Stomach smooth muscle (tissue), 2 donors: ENCODE measurements at regions not wholly inside any gene's neighbourhood (a gene's known extent, or its start where the extent isn't known, plus 50 kb on each side); places are given as distances from the start of the nearest gene placed in this dataset.
"Not testable (repeated sequence)": the region's sequence is repeated elsewhere in the genome, so short reads cannot be mapped to it uniquely, and the experiment has no call there.

ENCODE experiments used
- H3K27ac ChIP-seq: one replicate; pipeline ENCODE4 v1.7.0; 2013; ENCODE audit warnings: mild to moderate bottlenecking, low read length, inconsistent platforms
- H3K27me3 ChIP-seq, 2 donors: one replicate each; pipeline ENCODE4 v1.7.0; 2013; ENCODE audit warnings: low read length in 2 of 2; ENCODE audit not compliant: insufficient read depth in 2 of 2, control insufficient read depth in 1 of 2
- H3K36me3 ChIP-seq, 2 donors: one replicate each; pipeline ENCODE4 v1.7.0; 2013; ENCODE audit warnings: low read length in 2 of 2; ENCODE audit not compliant: control insufficient read depth in 2 of 2, insufficient read depth in 2 of 2
- H3K4me1 ChIP-seq: one replicate; pipeline ENCODE4 v1.7.0; 2013; ENCODE audit warnings: low read length; ENCODE audit not compliant: control insufficient read depth, insufficient read depth
- H3K4me3 ChIP-seq, 2 donors: one replicate each; pipeline ENCODE4 v1.7.0; 2013; ENCODE audit warnings: low read length in 2 of 2
- H3K9ac ChIP-seq, 2 donors: one replicate each; pipeline ENCODE4 v1.7.0; 2013; ENCODE audit warnings: low read length in 2 of 2, mild to moderate bottlenecking in 1 of 2
- H3K9me3 ChIP-seq, 2 donors: one replicate each; pipeline ENCODE4 v1.7.0; 2013; ENCODE audit warnings: low read length in 2 of 2; ENCODE audit not compliant: control insufficient read depth in 2 of 2
- donor health status: healthy.
- donor health status: Pancreatic carcinoma.

- no peaks in the 10 kb centered on the region for H3K36me3 ChIP-seq
- H3K9ac ChIP-seq = no peak overlapping the region
- no peak overlapping the region for H3K4me3 ChIP-seq
- H3K9me3 ChIP-seq = no peaks in the 10 kb centered on the region
- H3K4me1 ChIP-seq = peaks cover 19% of the 10 kb centered on the region
- H3K27me3 ChIP-seq = no peaks in the 10 kb centered on the region
- no peak overlapping the region for H3K27ac ChIP-seq
These were observed 183.8 kb upstream of the COX10 start for GRCh38 chr17:13885550-13885949.

- no peaks in the 10 kb centered on the region for H3K36me3 ChIP-seq
- no peaks in the 10 kb centered on the region for H3K27me3 ChIP-seq
- no peaks in the 10 kb centered on the region for H3K9me3 ChIP-seq
- peaks cover 19% of the 10 kb centered on the region for H3K4me1 ChIP-seq
- no peak overlapping the region for H3K4me3 ChIP-seq
- H3K27ac ChIP-seq = peak overlapping the region; percentile 18
- H3K9ac ChIP-seq = no peak overlapping the region
These were observed 183.1 kb upstream of the COX10 start for GRCh38 chr17:13885953-13886889.

- Histone ChIP-seq H3K27me3 (no peaks in the 10 kb centered on the region), H3K4me1 (peaks cover 19% of the 10 kb centered on the region), H3K36me3 (no peaks in the 10 kb centered on the region), H3K9me3 (no peaks in the 10 kb centered on the region), H3K9ac (no peak overlapping the region), H3K4me3 (peak overlapping the region in 1 of 2 donors; percentile 29), H3K27ac (no peak overlapping the region)
These were observed 181.2 kb upstream of the COX10 start for GRCh38 chr17:13888056-13888609.

- H3K4me1 ChIP-seq, H3K36me3 ChIP-seq, H3K9ac ChIP-seq, H3K27ac ChIP-seq, H3K27me3 ChIP-seq, H3K4me3 ChIP-seq, H3K9me3 ChIP-seq: not testable (repeated sequence)
These were observed 160.3 kb upstream of the COX10 start for GRCh38 chr17:13908971-13909370.

GRCh38 chr17:13909901-13910519 lies 159.3 kb upstream of the COX10 start:
- Histone ChIP-seq H3K36me3 (no peaks in the 10 kb centered on the region), H3K4me3 (no peak overlapping the region), H3K4me1 (no peaks in the 10 kb centered on the region), H3K27me3 (no peaks in the 10 kb centered on the region), H3K9me3 (no peaks in the 10 kb centered on the region), H3K9ac (no peak overlapping the region), H3K27ac (no peak overlapping the region)

- H3K4me1 ChIP-seq = no peaks in the 10 kb centered on the region
- no peaks in the 10 kb centered on the region for H3K27me3 ChIP-seq
- no peak overlapping the region for H3K27ac ChIP-seq
- H3K9ac ChIP-seq = no peak overlapping the region
- no peaks in the 10 kb centered on the region for H3K9me3 ChIP-seq
- no peak overlapping the region for H3K4me3 ChIP-seq
- no peaks in the 10 kb centered on the region for H3K36me3 ChIP-seq
These were observed 151.7 kb upstream of the COX10 start for GRCh38 chr17:13917634-13918033.

GRCh38 chr17:13918247-13918646 lies 151.1 kb upstream of the COX10 start:
- Histone ChIP-seq H3K9ac (no peak overlapping the region), H3K36me3 (no peaks in the 10 kb centered on the region), H3K4me1 (no peaks in the 10 kb centered on the region), H3K27ac (no peak overlapping the region), H3K27me3 (no peaks in the 10 kb centered on the region), H3K4me3 (no peak overlapping the region), H3K9me3 (no peaks in the 10 kb centered on the region)

- Histone ChIP-seq H3K36me3 (no peaks in the 10 kb centered on the region), H3K27ac (no peak overlapping the region), H3K4me1 (no peaks in the 10 kb centered on the region), H3K9ac (no peak overlapping the region), H3K4me3 (no peak overlapping the region), H3K9me3 (no peaks in the 10 kb centered on the region), H3K27me3 (no peaks in the 10 kb centered on the region)
These were observed 149.5 kb upstream of the COX10 start for GRCh38 chr17:13919818-13920217.

GRCh38 chr17:13920413-13920812 lies 148.9 kb upstream of the COX10 start:
- H3K4me3 ChIP-seq = no peak overlapping the region
- H3K4me1 ChIP-seq = no peaks in the 10 kb centered on the region
- no peaks in the 10 kb centered on the region for H3K27me3 ChIP-seq
- H3K9ac ChIP-seq = no peak overlapping the region
- no peaks in the 10 kb centered on the region for H3K9me3 ChIP-seq
- no peak overlapping the region for H3K27ac ChIP-seq
- no peaks in the 10 kb centered on the region for H3K36me3 ChIP-seq

GRCh38 chr17:13921841-13922776 lies 147.2 kb upstream of the COX10 start:
- H3K9me3 ChIP-seq = no peaks in the 10 kb centered on the region

More at GRCh38 chr17:13921841-13922776, 147.2 kb upstream of the COX10 start:
- H3K4me1 ChIP-seq = no peaks in the 10 kb centered on the region
- no peaks in the 10 kb centered on the region for H3K36me3 ChIP-seq
- no peaks in the 10 kb centered on the region for H3K27me3 ChIP-seq
- no peak overlapping the region for H3K9ac ChIP-seq
- no peak overlapping the region for H3K4me3 ChIP-seq
- no peak overlapping the region for H3K27ac ChIP-seq
